PC-3 (cell line): ENCODE measurements at regions not wholly inside any gene's neighbourhood (a gene's known extent, or its start where the extent isn't known, plus 50 kb on each side); places are given as distances from the start of the nearest gene placed in this dataset.

Experiments used
- CTCF ChIP-seq: fragments of 300-600 bp; sonication (generic); conservative IDR thresholded peaks from 2 replicates; pipeline ENCODE4 v1.5.1; 2017; ENCODE audit warnings: antibody characterized with exemption, low read depth, mild to moderate bottlenecking, low read length
- EZH2 ChIP-seq: fragments of 300-600 bp; sonication (generic); IDR thresholded peaks from one replicate; pipeline ENCODE4 v1.6.1; 2017; ENCODE audit warnings: antibody characterized with exemption, mild to moderate bottlenecking, low read length; ENCODE audit not compliant: unreplicated experiment
- EZH2phosphoT487 ChIP-seq: fragments of 300-600 bp; sonication (generic); IDR thresholded peaks from 2 replicates; pipeline ENCODE4 v1.6.1; 2018; ENCODE audit warnings: mild to moderate bottlenecking, antibody characterized with exemption, low read length, borderline replicate concordance

- TF ChIP-seq CTCF (no peak), EZH2 (no peak), EZH2phosphoT487 (no peak)
These were observed 468.1 kb upstream of the FANCL start for GRCh38 chr2:58709274-58709673.
